GM19438 (cell line): ENCODE measurements at regions not wholly inside any gene's neighbourhood (a gene's known extent, or its start where the extent isn't known, plus 50 kb on each side); places are given as distances from the start of the nearest gene placed in this dataset.
A peak's percentile ranks its signal among the peaks of the same experiment; 100 is the strongest.
"Not testable (repeated sequence)": the region's sequence is repeated elsewhere in the genome, so short reads cannot be mapped to it uniquely, and the experiment has no call there.

Experiments used
- ATAC-seq: cut with Tn5 transposase; IDR thresholded peaks from one replicate; pipeline ENCODE4 v1.9.1; 2021; ENCODE audit warnings: low read depth; ENCODE audit not compliant: unreplicated experiment

- ATAC-seq, result no peak
Measured at GRCh38 chr14:106681161-106681560, 1154.8 kb downstream of the TMEM121 start.

DNA sequence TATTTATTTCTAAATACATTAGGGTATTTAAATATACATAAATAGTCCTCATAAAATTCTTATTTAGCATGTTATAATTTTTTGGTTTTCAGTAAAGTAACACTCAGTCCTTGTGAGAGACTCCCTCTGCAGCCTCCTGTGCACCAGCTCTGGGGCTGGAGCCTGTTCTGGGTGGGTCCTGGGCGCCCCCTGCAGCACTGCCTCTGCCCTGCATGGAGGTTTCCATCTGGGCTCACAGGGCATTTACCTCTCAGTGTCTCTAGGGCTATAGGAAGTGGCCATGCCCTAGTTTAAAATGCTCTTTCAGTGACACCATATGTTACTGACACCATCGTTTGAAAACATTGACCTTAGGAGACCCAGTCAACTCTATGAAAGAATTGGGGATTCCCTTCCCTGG lies 1155.2 kb downstream of the TMEM121 start:
- no peak for ATAC-seq

- ATAC-seq, result no peak
Measured at GRCh38 chr14:106683631-106684030, 1157.2 kb downstream of the TMEM121 start.

GRCh38 chr14:106686533-106686932 lies 1160.2 kb downstream of the TMEM121 start:
- no peak for ATAC-seq

DNA sequence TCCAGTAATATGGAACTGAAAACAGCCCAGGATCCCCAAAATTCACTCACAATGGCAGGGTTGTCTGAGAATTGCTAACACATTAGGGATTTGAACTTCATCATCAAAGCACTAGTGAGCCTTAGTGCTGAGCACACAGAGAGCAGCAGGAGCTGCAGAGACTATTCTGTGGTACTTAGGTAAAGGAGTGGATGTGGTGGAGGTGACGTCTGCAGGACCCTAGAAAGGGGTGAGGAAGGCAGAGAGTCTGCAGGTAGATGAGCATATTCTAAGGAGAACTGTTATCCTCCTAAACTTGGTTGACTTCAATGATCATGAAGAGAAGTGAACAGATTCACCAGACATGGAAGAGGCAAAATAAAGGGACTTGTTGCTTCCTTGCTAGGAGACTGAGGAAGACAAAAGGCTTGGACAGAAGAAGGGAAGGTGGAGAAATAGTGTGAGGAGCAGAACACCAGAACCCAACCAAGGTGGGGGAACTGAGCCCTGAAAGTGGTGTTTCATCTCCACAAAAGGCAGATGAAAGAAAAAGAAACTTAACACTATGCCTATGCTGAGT lies 1164.0 kb downstream of the TMEM121 start:
- no peak for ATAC-seq

- ATAC-seq, result no peak
Measured at GRCh38 chr14:106691601-106692291, 1165.4 kb downstream of the TMEM121 start.

DNA sequence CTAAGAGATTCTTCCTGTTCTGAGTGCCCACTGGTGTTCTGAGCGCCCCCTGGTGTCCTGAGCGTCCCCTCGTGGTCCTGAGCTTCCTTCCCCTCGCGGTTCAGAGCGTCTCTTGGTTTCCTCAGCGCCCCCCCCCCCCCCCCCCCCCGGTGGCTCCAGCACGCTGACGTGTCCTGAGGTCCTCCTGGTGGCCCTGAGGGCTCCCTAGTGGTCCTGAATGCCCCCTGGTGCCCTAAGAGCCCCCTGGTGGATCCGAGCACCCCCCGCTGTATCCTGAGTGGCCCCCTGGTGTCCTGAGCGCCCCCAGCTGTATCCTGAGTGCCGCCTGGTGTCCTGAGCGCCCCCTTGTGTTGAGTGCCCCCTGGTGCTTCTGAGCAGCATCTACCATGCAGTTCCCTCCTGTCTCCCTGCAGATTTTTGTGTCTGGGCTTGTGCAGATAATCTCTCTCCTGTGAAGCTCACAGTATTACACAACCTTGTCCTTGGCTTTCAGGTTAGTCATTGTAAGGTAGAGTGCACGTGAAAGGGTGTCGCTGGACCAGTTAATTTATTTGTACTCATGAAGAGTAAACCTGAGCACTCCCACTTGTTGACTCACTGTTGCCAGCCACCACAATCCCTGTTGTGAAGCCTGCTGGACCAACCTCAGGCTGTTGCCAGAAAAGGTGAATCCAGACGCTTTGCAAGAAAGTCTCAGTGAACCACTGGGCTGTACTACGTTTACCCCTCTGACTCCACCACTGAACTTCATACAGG lies 1168.4 kb downstream of the TMEM121 start:
- peak; percentile 57 for ATAC-seq

GRCh38 chr14:106698620-106699267 lies 1172.4 kb downstream of the TMEM121 start:
- ATAC-seq, result not testable (repeated sequence)

DNA sequence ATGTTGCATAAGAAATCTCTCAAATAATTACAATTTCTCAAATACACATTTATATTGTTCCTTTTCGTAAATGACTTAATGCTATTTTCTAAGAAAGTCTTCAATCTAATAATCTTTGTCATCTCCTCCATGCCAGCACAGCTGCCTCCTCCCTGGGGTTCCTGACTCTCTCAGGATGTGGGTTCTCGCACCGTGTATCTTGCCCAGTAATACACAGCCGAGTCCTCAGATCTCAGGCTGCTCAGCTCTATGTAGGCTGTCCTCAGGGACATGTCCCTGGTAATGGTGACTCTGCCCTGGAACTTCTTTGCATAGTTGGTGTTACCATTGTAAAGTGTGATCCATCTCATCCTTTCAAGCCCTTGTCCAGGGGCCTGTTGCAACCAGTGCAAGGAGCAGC lies 1177.3 kb downstream of the TMEM121 start:
- ATAC-seq, result not testable (repeated sequence)

DNA sequence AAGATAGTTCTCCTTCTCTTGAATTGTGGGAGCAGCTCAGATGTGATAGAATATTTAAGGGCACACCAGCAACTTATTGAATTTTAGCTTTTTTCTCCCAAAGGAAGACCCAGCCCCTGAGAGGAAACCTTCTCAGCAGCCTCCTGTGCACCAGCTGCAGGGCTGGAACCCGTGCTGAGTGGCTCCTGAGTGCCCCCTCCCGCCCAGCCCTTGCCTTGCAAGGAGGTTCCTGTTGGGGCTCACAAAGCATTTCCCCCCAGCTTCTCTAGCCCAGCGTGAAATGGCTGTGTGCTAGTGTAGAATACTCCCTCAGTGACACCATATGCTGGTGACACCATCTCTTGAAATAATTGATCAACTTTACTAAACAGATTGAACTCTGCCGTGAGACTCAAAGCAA lies 1180.1 kb downstream of the TMEM121 start:
- not testable (repeated sequence) for ATAC-seq

- not testable (repeated sequence) for ATAC-seq
Measured at GRCh38 chr14:106710187-106710586, 1183.8 kb downstream of the TMEM121 start.

GRCh38 chr14:106712513-106712912 lies 1186.1 kb downstream of the TMEM121 start:
- not testable (repeated sequence) for ATAC-seq

DNA sequence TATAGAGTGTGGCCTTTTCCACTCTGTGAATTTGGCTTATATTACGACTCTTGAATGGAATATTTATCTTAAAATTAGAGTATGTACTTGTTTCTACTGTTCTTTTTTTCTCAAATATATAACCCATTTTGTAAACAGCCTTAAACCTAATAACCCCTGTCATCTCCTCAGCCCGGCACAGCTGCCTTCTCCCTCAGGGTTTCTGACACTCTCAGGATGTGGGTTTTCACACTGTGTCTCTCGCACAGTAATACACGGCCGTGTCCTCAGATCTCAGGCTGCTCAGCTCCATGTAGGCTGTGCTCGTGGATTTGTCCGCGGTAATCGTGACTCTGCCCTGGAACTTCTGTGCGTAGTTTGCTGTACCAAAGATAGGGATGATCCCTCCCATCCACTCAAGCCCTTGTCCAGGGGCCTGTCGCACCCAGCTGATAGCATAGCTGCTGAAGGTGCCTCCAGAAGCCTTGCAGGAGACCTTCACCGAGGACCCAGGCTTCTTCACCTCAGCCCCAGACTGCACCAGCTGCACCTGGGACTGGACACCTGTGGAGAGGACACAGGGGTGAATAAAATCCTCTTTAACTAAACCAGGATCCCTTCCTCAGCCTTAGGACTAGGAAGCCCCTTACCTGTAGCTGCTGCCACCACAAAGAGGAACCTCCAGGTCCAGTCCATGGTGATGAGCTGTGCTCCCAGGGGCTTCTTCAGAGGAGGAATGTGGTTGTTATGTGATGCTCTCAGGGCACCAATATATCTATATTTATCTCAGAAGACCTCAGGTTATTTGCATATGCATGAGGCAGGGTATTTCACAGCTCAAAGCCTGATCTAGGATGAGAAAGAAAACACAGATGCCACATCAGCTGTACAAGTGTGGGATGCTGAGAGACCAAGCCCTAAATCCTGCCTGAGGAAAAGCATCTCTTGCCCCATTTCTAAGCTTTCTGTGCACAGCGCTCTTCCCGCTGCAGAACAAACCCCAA lies 1188.4 kb downstream of the TMEM121 start:
- ATAC-seq, result not testable (repeated sequence)

DNA sequence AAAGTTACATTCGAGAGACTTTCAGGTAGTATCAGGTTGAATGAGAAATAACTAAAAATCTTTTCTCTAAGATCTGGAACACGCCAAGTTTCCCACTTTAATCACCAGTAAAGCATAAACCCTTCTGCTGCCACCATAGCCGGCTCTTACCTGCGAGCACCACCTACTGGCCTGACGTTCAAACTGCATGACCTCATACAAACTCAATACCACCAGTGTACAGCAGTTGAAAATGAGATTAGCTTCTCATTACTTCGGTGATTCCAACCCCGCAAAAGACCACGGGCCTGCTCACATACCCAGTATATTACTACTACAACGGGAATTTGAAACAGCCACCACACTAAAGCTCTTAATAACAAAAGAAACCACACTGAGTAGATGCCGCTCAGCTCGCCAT lies 1191.2 kb downstream of the TMEM121 start:
- ATAC-seq, result not testable (repeated sequence)

- ATAC-seq, result not testable (repeated sequence)
Measured at GRCh38 chr14:106719880-106720279, 1193.5 kb downstream of the TMEM121 start.

- not testable (repeated sequence) for ATAC-seq
Measured at GRCh38 chr14:106721926-106722325, 1195.5 kb downstream of the TMEM121 start.

- ATAC-seq, result not testable (repeated sequence)
Measured at GRCh38 chr14:106722813-106723687, 1196.7 kb downstream of the TMEM121 start.

GRCh38 chr14:106727962-106728361 lies 1201.6 kb downstream of the TMEM121 start:
- ATAC-seq, result not testable (repeated sequence)

DNA sequence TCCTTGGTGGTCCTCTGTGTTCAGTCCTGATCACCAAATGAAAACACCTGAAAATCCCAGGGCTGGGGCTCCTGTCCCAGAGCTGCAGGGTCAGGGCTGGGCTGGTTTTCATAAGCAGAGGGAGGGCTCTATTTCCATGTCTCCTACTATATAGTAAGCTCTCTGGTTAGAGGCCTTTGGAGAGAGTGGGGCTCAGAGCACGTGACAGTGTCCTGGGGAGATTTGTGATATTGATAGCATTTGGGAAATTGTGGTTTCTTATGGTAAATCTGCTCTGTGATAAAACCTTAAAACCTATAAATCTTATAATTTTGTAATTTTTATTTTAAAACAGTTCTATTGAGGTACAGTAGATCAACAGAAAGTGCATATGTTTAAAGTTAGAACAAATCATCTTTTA lies 1202.2 kb downstream of the TMEM121 start:
- ATAC-seq, result no peak
